ENCODE measurements at regions not wholly inside any gene's neighbourhood (a gene's known extent, or its start where the extent isn't known, plus 50 kb on each side); places are given as distances from the start of the nearest gene placed in this dataset.

DNA sequence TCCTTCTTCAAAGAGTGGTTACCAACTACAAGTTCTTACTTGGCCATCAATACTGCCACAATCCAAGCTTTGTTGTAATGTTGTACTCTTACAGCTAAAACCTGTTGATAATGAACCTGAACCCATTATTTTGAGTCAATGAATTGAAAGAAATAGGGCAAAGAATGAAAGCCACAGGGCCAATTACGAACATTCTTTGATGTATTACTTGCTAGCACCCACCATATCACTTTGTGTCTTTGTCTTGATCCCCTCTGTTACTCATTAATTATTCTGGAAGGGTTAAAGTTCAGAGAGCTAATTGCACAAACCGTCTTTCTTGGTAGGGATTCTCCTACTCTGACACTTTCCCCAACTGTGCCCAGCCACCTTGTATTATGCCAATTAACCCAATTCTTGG lies 53.2 kb upstream of the TFEC start:
- TF ChIP-seq CTCF (IDR thresholded peaks at IDR 0.05 in 8 of 11, conservative IDR thresholded peaks at IDR 0.05 in 3 of 11), result no peak
- no peak for TF ChIP-seq POLR2A (IDR thresholded peaks at IDR 0.05)
